HK-2 (cell line): ENCODE measurements at regions not wholly inside any gene's neighbourhood (a gene's known extent, or its start where the extent isn't known, plus 50 kb on each side); places are given as distances from the start of the nearest gene placed in this dataset.
"Not testable (repeated sequence)": the region's sequence is repeated elsewhere in the genome, so short reads cannot be mapped to it uniquely, and the experiment has no call there.

ENCODE experiments used
- DNase-seq: peaks from one replicate; pipeline ENCODE4 v3.0.0-alpha.2; 2018; ENCODE audit not compliant: unreplicated experiment

DNA sequence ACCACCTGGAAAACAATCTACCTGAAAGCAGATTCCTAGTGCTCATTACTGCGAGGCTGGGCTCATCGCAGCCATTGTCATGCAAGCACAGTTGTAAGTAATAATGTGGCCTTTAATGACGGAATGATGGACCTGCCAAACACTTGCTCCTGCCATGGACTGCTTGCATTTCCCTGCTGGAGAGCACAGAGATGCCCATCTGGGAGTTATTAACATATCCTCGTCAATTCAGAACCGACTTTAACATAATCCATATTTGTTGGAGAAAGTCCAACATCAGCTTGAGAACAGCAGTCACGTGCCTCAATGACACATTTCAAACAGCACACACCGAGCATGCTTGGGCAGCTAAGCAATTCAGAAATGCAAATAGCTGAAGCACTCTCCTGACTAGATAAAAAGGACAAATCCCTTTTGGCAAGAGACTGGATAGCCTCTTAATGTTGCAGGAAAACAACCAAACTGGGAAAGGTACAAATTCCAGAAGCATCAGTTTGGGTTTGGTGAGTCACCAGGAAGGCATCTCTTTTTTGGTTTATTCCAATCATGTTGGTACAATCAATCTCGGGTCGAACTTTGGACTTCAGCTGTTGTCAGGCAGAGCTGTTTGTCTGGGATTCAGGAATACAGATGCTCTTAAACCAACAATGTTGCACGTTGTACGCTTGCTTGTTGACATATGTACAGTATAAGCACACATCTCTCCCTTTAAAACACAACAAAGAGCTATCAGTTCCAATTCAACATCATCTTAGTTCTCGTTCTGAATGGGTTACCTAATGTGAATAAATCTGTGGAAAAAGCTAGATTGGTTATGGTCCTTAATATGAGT lies 395.8 kb downstream of the LNPK start:
- no peak for DNase-seq

DNA sequence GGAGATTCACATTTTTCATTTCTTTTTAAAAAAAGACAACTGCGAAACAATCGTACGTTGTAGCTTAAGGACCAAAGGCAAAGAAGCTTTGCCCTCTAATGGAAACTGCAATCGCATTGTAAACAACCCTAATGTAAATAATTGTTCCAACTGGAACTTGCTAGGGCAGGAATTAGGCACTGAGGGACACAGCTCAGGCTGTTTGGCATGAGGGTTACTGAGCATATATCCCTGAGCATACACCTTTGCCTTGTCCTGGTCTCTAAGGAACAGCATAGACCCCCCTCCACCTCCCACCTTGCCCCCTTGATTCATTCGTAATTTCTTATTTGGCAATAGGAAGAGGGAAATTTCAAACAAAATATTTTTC lies 396.4 kb downstream of the LNPK start:
- no peak for DNase-seq

GRCh38 chr2:175601969-175602368 lies 400.1 kb downstream of the LNPK start:
- DNase-seq: no peak

DNA sequence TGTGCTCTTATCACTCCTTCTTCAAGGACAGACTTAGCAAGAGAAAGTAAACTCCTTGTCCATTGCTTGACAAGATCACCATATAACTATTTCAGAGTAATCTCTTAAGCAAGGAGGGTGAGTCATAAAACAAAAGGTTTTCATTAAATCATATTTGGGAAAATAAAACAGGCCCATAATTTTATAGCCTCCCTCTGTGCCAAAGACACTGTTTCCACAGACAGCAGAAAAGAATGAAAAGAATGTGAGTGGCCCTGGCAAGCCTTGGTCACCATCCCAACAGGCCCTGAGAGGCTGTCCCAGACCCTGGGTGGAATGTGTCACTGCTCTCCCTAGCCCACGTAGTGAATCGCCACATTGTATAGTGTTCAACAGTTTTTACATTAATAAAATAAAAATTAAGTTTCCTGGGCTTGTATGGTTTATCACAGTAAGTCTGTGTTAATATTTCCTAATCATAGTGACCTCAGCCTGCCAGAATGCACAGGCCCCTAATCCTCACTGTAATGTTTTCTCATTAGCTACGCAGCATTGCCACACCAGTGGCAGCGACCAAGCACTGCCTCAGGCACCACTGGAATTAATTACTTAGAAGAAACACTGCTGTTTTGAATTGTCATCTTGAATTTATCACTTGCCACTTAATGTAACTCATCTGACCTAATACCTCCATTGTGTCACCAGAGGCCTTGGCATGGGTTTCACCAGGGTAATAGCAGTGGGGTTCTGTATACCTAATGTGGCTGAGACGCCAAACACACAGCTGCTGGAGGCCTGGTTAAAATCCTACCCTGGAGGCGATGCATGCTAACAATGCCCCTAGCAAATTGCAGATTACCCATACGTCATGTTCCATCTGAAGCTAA lies 401.9 kb downstream of the LNPK start:
- DNase-seq: no peak

GRCh38 chr2:175597286-175597685 lies 404.8 kb downstream of the LNPK start:
- no peak for DNase-seq

- DNase-seq: no peak
Measured at GRCh38 chr2:175595139-175595538, 406.9 kb downstream of the LNPK start.

DNA sequence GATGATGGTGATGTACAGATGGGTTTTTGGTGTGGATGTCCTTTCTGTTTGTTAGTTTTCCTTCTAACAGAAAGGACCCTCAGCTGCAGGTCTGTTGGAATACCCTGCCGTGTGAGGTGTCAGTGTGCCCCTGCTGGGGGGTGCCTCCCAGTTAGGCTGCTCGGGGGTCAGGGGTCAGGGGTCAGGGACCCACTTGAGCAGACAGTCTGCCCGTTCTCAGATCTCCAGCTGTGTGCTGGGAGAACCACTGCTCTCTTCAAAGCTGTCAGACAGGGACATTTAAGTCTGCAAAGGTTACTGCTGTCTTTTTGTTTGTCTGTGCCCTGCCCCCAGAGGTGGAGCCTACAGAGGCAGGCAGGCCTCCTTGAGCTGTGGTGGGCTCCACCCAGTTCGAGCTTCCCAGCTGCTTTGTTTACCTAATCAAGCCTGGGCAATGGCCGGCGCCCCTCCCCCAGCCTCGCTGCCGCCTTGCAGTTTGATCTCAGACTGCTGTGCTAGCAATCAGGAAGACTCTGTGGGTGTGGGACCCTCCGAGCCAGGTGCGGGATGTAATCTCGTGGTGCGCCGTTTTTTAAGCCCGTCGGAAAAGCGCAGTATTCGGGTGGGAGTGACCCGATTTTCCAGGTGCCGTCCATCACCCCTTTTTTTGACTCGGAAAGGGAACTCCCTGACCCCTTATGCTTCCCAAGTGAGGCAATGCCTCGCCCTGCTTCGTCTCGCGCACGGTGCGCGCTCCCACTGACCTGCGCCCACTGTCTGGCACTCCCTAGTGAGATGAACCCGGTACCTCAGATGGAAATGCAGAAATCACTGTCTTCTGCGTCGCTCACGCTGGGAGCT lies 408.2 kb downstream of the LNPK start:
- DNase-seq: not testable (repeated sequence)

DNA sequence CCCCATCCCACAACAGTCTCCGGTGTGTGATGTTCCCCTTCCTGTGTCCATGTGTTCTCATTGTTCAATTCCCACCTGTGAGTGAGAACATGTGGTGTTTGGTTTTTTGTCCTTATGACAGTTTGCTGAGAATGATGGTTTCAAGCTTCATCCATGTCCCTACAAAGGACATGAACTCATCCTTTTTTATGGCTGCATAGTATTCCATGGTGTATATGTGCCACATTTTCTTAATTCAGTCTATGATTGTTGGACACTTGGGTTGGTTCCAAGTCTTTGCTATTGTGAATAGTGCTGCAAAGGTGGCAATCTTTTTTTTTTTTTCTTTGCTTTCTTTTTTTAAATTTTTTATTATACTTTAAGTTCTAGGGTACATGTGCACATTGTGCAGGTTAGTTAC lies 406.7 kb upstream of the ATP5MC3 start:
- DNase-seq: not testable (repeated sequence)

DNA sequence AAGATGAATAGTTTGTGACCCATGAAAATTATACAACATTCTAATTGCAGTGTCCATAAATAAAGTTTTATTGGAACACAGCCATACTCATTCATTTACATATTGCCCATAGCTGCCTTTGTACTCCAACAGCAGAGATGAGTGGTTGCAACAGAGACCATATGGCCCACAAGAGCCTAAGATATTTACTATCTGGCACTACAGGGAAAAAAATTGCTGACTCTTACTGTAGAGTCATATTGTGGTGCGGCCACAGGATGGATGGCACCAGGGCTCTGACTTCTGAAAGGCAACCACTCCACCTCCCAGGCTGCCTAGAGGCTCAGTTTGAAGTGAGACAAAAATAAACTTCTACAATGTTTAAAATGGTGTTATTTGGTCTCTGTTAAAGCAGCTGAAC lies 404.0 kb upstream of the ATP5MC3 start:
- DNase-seq: no peak

DNA sequence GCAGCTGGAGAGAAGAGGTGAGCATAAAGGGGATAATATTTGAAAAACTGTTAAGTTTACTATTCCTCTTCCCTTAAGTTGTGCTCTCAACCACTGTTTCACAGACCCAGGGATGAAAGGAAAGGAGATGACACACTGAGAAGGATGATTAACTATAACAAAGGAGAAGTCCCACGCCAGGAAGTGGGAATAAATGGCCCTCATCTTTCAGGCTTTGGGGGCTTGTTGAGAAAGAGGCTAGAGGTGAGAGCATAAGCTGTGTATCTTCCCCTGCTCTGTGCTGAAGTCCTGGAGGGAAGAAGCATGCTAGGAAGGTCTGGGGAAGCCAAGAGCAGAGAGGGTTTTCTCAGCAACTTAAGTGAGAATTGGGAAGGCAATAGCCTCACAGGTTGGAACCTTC lies 399.1 kb upstream of the ATP5MC3 start:
- no peak for DNase-seq

- no peak for DNase-seq
Measured at GRCh38 chr2:175579646-175580045, 398.1 kb upstream of the ATP5MC3 start.

GRCh38 chr2:175577368-175577970 lies 396.0 kb upstream of the ATP5MC3 start:
- no peak for DNase-seq

DNA sequence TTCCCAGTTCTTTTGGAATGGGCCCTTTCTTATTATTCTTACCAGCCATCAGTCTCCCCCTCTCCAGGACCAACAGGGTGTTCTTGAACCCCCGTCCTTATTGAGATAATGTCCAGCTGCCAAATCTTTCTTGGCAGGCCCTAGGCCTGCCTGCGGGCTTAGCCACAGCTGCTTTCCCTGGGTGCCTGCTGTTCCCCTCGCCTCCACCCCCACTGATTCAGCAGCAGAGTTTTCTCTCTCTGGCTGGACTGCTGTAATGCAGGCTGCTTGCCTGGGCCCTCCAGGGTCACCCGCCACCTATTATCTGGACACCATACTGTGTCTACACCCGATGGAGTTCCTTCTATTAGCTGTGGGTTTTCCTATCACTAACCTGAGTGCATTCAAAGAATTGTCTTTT lies 395.4 kb upstream of the ATP5MC3 start:
- DNase-seq: no peak

DNA sequence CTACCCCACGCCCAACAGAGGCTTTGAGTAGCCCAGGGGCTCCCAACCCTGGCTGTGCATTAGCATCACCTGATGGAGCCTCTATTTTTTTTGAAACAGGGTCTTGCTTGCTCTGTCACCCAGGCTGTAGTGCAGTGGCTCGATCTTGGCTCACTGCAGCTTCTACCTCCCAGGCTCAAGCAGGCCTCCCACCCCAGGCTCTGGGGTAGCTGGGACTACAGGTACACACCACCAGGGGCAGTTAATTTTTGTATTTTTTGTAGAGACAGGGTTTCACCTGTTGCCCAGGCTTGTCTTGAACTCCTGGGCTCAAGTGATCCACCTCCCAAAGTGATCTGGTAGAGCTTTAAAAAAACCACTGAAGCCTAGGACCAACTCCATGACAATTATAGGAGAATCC lies 394.8 kb upstream of the ATP5MC3 start:
- DNase-seq: no peak

DNA sequence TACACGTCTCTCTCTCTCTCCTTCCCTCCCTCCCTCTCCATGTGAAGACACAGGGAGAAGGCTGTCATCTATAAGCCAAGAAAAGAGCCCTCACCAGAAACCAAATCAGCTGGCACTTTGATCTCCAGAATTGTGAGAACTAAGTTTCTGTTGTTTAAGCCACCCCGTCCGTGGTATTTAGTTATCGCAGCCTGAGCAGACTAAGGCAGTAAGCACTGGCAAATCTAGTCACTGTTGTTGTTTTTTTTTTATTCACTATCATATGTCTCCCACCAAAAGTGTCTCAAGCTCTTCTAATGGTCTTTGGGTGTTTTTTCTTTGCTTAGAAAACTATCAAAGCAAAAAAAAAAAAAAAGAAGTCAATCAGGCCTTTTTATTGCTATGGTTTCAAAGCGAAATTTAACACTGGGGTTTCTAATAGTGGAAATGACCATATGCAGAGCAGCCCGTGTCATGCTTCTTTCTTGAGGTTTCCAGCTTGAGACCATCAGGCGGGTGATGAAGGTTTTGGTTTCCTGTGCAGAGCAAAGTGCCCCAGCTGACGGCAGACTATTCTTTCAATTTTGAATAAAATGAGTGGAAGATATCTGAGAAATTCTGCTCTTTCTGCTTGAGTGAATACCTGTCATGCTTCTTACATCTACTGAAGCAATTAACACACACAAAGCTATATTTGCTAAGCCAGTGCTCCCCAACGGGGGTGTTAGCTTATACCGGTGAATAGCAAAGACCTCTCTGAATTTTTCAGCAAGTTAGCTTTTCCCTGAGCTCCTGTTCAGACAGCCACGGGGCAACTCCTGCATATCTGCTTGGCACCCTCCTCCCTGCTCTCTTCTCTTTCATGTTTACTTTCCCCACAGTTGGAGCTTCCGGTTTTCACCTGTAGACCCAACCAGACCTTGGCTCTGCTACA lies 394.1 kb upstream of the ATP5MC3 start:
- no peak for DNase-seq

GRCh38 chr2:175574069-175574468 lies 392.6 kb upstream of the ATP5MC3 start:
- DNase-seq: no peak

DNA sequence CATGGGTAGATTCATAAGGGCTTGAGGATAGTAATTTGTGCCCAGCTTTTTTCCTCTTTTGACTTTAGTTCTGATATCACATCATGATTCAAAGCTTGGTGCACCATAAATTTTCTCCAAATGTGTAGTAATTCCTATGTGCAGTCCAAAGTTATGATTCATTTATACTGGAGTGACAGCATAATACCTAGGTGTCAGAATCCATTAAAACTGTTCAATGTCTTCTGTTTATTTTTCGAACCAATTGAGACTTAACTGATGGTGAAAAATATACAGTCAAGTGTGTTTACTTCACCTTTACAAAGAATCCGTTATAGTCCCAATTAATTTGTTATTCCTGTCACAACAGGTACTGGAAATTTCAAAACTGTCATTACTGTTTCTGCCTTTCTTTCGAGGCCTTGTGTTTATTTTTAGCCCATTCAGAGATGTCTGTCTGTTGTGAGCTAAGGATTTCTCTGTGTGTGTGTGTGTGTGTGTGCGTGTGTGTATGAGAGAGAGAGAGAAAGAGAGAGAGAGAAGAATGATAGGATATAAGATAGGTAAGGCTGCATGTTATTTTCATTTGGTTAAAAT lies 389.7 kb upstream of the ATP5MC3 start:
- no peak for DNase-seq

DNA sequence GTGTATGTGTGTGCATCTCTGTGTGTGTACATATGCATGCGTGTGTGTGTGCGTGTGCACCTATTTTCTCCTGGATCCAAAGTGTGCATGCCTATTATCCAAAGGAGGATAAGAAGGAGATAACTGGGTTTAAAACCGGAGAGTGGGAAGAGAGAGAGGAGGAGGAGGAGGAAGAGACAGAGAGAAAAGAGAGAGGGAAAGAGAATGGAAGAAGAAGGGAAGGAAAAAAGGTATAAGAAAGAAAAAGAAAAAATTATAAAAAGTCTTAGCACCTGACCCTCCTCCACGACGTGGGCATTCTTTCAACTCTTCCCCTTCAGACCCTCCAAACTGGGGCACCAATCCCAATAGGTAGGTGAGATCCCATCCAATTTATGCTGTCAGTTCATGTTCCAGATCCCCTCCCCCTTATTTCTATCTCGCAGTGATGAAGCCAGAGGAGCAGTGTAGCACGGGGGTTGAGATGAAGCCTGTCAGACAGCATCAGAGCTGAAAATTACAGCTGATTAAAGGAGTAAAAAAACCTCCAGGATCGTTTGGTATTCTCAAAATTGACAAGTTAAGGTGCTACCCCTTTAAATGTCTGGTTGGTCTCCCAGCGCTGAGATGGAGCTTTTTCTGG lies 386.7 kb upstream of the ATP5MC3 start:
- no peak for DNase-seq

DNA sequence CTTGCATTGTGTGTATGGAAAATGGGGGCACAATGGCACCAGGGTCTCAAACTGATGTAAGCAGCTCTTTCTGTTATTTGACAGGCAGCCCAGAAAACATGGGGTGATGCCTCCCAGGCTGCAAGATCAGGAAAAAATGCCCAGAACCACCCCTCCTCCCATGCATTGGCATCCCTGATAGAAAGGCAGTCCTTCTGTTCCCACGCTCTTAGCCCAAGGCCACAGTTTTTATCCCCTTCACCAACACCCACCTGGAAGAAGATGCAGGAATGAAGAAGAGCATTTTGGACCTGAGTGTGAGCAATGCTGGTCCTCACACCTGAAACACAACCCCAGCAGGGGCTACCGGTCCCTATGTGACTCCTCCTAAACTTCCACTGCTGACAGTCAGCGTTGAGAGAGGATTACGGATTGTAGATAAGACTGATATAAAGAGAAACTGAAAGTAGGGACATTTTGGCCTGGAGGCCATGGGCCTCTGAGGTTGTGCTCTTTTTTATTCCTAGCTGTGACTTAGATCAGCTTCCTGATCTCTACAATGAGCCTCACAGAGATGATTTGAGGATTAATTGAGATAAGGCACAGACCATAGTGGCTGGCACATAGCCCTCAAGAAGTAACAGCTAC lies 386.0 kb upstream of the ATP5MC3 start:
- DNase-seq: no peak
